ENCODE measurements at regions not wholly inside any gene's neighbourhood (a gene's known extent, or its start where the extent isn't known, plus 50 kb on each side); places are given as distances from the start of the nearest gene placed in this dataset.

GRCh38 chr3:71851878-71852277 lies 66.9 kb upstream of the PROK2 start:
- Histone ChIP-seq H3K79me1 (ENCODE audit: low read depth, low read length) (no peaks in the 10 kb centered on the region), H3K14ac (ENCODE audit: insufficient read length) (no peak overlapping the region), H3K79me2 (ENCODE audit: control insufficient read depth in 1 of 2, insufficient read depth in 2 of 2, low read length in 2 of 2) (no peaks in the 10 kb centered on the region), H2AFZ (ENCODE audit: low read length) (no peak overlapping the region), H2BK15ac (ENCODE audit: low read length) (no peak overlapping the region), H3K23me2 (ENCODE audit: low read depth, low read length) (no peaks in the 10 kb centered on the region), H4K20me1 (replicated peaks in 1 of 2; ENCODE audit: control insufficient read depth in 1 of 2, insufficient read depth in 2 of 2, low read length in 2 of 2) (no peaks in the 10 kb centered on the region), H4K91ac (replicated peaks; ENCODE audit: insufficient read length, low read length) (no peak overlapping the region), H4K8ac (ENCODE audit: extremely low read depth, insufficient read depth, low read length) (no peak overlapping the region), H3K9me3 (ENCODE audit: insufficient read depth in 2 of 2, low read depth in 1 of 2, low read length in 1 of 2) (no peaks in the 10 kb centered on the region), H3K4me1 (replicated peaks in 1 of 4; ENCODE audit: control insufficient read depth in 3 of 4, insufficient read depth in 4 of 4, low read length in 3 of 4) (no peaks in the 10 kb centered on the region), H2BK120ac (replicated peaks; ENCODE audit: low read depth, low read length) (no peak overlapping the region), H3K23ac (ENCODE audit: insufficient read length) (no peak overlapping the region), H2BK12ac (ENCODE audit: low read depth, low read length) (no peak overlapping the region), H3K56ac (replicated peaks; ENCODE audit: insufficient read length, low read depth, low read length) (no peak overlapping the region), H2BK20ac (ENCODE audit: low read length) (no peak overlapping the region), H3K9ac (replicated peaks in 1 of 4; ENCODE audit: extremely low read depth in 1 of 4, low read depth in 3 of 4, low read length in 3 of 4) (no peak overlapping the region), H2BK5ac (ENCODE audit: low read depth, low read length) (no peak overlapping the region), H3K18ac (ENCODE audit: extremely low read depth, low read length) (no peak overlapping the region), H3K4ac (replicated peaks; ENCODE audit: insufficient read length, low read depth, low read length) (no peak overlapping the region), H4K5ac (ENCODE audit: insufficient read length, low read depth, low read length) (no peak overlapping the region), H2AK5ac (ENCODE audit: low read depth, low read length) (no peak overlapping the region), H3K4me2 (ENCODE audit: insufficient read depth in 1 of 2, low read depth in 2 of 2, low read length in 2 of 2) (no peak overlapping the region), H3K27ac (ENCODE audit: low read depth, low read length) (no peak overlapping the region), H3K4me3 (ENCODE audit: extremely low read depth in 1 of 4, insufficient read depth in 2 of 4, low read depth in 3 of 4, low read length in 4 of 4) (no peak overlapping the region), H3K27me3 (replicated peaks in 1 of 4; ENCODE audit: control insufficient read depth in 3 of 4, extremely low read depth in 1 of 4, insufficient read depth in 3 of 4, low read length in 3 of 4) (no peaks in the 10 kb centered on the region), H3K36me3 (ENCODE audit: control insufficient read depth in 2 of 4, insufficient read depth in 4 of 4, low read length in 3 of 4) (no peaks in the 10 kb centered on the region)
- ChIA-PET POLR2A (ENCODE audit: partially characterized antibody) (no interaction called here), CTCF (ENCODE audit: partially characterized antibody) (interaction anchor here (2.2 kb wide), 1 partner anchor 122 kb away, joined by 12 read pairs; no protein-coding TSS in a partner anchor)
- DNase-seq (ENCODE audit: low read depth in 1 of 2, low spot score in 2 of 2) (no peak), FAIRE-seq (no peak)
- WGBS, 2 experiments (ENCODE audit: extremely low coverage in 1 of 2, insufficient coverage in 1 of 2, insufficient read length in 1 of 2, insufficient replicate concordance in 2 of 2, low coverage in 1 of 2, low lambda C conversion rate in 2 of 2, missing lambda C conversion rate in 1 of 2), result 90% methylated on average over 3 of the region's 3 CpGs; no CpG with 5 or more reads in 1 of the 2 experiments
- TF ChIP-seq RXRA (IDR thresholded peaks at IDR 0.05; ENCODE audit: insufficient read depth, low read depth, low read length), result no peak
- TF ChIP-seq HDAC2 (IDR thresholded peaks at IDR 0.05; ENCODE audit: borderline replicate concordance in 1 of 2, low read depth in 2 of 2, low read length in 2 of 2), result no peak
- TF ChIP-seq SUZ12 (IDR thresholded peaks at IDR 0.05; ENCODE audit: low read length), result no peak

All from H1 (cell line).